ENCODE measurements at regions not wholly inside any gene's neighbourhood (a gene's known extent, or its start where the extent isn't known, plus 50 kb on each side); places are given as distances from the start of the nearest gene placed in this dataset.
A peak's percentile ranks its signal among the peaks of the same experiment; 100 is the strongest.
"Not testable (repeated sequence)": the region's sequence is repeated elsewhere in the genome, so short reads cannot be mapped to it uniquely, and the experiment has no call there.

DNA sequence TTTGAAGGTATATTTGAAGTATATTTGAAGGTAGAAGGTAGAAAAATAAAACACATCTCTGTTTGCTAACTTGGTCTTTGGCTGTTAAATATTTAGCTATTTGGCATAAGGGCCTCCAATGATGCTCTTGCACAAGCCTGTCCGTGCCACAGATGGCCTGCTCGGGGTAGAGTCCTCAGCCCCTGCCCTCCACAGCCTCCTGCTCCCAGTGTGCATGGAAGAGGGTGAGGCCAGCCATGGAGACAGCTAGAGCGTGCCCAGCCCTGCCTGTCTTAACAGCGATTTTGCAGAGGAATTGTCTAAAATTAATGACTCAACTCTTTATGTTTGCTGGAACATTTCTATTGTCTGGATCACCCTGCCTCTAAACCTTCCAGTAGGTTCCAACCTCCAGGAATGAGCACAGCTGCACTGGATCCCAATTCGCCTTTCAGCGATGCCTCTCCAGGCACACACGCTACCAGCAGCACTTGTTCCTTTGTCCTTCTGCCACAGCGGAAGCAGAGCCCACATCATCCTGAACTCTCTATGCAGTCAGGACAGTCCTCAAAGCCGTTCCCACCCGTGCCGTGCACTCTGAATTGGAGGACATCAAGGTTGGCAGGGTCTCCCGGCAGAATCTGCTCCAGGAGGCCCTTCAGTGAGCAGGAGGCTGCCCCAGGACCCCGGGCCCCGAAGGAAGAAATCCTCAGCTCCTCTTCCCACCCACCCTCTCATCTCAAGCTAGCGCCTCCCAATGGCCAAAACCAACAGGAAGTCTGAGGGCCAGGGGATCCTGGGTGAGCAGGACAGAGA is 254.0 kb upstream of the IRX1 start:
- no peak for DNase-seq (ENCODE audit: low read depth)

DNA sequence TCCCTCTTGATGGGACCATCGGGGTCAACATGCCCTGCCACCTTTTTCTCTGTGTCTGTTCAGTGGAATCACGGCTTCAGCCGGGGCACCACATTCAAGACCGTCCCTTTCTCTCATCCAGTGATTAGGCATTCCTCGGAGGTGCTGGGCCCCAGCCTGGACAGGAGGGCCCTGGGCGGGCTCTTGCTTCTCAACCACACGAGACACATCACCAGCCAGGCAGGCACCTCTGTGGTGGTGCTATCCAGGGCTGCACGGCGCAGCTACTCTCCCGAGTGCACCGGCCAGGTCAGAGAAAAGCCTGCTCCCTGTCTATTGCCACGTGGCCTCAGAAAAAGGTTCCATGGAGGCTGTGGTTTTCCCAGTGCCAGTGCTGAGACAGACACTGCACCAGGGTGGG is 255.2 kb upstream of the IRX1 start:
- DNase-seq (ENCODE audit: low read depth) = no peak

DNA sequence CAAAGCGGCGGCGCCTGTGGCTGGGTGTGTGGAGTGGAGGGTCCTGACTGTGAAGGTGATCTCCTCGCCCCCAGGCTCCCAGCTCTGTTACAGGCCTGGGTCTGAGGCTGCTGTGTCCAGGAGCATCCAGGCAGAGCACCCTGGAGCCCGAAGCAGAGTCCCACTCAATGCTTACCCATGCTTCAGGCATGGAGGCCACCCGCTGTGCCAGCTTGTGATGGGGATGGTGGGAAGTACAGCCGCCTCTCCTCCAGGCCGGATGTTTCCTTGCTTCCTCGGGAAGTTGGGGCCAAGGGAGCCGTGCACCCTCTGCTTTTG is 255.9 kb upstream of the IRX1 start:
- DNase-seq (ENCODE audit: low read depth) = peak; percentile 52

DNA sequence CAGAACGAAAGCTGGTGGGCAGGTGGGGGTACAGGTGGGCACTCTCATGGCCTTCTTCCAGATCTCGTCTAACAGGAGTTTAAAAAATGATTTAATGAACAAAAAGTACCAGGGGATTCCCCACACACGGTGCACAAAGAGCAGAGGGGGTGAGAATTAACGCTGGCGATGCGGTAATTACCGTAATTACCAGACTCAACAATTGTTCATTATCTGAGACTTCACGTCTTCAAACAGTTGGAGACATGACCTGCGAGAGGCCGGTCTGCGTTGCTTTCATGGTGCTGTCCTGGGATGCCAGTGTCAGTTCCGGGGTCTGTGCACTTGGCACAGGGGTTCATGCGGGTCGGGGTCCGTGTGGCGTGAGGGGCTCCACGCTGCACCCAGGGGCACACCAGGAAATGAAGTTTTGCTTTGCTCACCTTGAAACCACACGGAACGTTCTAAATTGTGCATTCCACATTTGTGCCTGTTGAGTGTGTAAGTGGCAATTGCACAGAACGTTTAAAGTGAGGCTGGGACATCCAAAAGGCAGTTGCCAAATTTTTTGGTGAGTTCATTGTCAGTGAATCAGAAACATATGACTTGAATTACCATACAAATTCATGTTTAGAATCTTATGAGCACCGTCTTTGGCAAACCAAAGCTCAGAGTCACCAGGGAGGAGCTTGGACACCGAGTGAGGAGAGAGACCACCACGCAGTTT is 256.4 kb upstream of the IRX1 start:
- DNase-seq (ENCODE audit: low read depth) = no peak

DNA sequence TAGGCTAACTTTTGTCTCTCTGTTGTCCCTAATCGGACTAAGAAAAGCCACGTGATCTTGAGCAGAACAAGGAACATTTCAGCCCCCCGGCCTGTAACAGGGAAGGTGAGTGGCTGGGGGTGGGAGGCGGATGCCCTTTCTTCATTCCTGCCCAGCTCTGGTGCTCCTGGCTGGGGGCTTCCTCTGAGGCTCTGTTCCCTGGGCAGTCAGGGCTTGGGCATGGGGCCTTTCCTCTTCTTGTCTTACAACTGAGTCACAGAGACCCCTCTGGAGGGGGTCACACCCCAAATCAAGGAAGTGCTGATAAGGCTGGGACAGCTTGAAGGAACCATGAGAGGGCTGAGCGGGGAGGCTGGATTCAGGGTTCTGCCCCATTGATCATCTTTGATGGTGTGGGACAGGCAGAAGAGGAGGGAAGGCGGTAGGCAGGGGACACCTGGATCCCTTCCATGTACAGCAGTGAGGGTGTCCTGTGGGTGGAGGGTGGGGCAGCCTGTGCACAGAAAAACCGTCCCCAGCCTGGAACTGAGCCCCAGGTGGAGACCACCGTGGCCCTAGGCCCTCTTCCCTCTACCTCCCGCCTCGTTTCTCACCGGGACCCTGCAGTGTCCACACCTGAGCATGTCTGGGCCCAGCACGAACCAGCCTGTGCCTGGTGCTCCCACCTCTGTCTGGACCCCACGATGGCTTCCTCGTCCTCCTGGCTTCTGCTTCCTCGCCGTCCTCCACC is 257.7 kb upstream of the IRX1 start:
- DNase-seq (ENCODE audit: low read depth) = no peak

DNA sequence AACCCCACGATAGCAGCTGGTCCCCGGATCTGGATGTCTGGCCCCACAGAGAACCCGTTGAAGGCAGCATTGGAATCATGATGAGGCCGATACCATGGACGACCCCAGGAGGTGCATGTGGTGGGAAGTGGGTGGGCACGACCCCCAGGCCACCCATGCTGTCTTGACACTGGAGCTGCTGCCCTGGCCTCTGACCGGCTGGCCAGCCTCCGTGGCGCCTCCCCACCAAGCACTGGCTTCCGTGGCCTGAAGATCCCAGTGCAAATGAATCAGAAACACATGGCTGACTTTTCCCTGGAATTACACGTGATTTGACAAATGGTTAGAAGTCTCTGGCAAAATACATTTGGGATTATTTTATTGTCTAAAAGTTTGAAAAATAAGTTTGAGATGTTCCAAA is 259.0 kb upstream of the IRX1 start:
- DNase-seq (ENCODE audit: low read depth) = no peak

DNA sequence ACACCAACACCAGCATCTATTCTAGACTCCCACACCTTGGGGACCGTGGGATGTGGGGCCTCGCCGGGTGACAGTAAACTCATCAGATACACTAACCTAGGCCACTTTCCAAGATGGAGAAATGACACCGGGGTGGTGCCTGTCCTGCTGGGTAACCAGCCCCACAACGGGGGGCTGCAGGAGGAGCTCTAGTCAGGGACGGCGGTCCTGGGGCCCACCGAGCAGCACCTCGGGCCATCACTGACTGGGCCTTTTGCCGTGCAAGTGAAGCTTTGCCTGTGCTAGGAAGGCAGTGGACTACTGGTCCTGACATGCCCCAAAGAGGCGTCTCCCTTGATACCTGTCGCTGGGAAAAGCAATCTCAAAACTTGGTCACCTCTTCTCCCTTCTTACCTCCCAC is 260.3 kb upstream of the IRX1 start:
- no peak for DNase-seq (ENCODE audit: low read depth)

DNA sequence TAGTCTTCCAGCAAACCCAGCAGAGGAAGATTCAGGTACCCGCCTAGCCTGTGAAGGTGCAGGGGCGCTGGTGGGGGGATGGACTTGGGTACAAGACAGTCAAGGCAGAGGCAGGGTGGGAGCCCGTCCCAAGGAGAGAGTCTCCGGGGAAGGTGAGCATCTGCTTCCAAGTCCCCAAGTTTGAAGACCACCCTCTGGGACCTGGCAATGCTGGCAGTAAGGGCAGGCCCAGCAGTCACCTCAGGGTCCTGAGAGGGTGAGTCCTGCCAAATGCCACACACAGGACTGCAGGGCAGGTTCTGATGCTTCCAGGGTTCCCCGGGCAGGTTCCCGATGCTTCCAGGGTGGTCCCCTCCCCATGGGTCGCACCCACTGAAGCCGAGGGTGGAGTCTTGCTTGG is 261.8 kb upstream of the IRX1 start:
- no peak for DNase-seq (ENCODE audit: low read depth)

DNA sequence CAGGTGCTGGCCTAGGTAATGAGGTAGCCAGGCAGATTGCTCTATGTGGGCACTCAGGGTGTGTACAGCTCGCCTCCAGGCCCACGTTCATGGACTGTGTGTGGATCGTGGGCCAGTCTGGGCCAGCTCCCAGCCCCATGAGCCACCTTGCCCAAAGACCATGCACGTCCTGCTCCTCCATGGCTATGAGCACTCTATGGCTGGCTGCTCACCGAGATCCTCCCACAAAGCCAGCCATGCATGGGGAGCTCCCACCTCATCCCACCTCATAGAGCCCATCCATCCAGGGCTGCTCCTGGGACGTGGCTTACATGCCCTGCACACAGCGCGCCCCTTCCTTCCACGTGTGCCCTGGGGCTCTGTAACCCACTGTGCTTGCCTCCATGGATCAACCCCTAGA is 262.5 kb upstream of the IRX1 start:
- DNase-seq (ENCODE audit: low read depth) = no peak

DNA sequence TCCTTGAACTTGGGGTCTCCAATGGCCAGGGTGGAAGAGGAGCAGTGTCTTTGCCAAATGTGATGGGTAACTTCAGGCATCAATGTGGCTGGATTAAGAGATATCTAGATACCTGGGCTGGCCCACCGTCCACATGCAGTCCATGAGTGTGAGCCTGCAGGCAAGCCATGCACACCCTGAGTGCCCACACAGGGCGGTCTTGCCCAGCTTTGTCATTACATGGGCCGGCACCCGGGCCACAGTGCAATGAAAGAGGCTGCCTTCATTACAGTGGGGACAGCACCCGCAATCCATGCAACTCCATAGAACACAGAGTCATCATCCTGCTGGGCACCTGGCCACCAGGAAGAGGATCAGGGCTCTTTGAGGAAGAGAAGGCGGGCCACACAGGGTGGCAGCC is 263.8 kb upstream of the IRX1 start:
- DNase-seq (ENCODE audit: low read depth) = no peak

DNA sequence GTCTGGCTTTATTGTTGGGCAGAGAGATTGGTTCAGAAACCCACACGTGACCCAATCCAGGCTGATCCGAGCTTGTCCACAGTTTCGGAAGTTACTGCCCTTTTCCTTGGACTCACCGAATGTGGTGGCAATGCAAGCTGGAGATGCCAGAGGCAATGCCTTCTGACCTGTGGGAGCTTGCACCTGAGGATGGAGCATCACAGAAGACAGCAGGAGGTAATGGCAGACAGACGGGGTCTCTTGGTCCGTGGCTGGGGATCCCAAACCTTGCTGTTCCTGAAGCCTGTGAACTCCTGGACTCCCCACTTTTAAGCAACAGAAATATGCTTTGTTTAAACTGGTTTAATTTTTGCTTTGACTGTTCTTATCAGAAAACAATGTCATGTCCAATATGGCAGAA is 265.2 kb upstream of the IRX1 start:
- DNase-seq (ENCODE audit: low read depth) = no peak

DNA sequence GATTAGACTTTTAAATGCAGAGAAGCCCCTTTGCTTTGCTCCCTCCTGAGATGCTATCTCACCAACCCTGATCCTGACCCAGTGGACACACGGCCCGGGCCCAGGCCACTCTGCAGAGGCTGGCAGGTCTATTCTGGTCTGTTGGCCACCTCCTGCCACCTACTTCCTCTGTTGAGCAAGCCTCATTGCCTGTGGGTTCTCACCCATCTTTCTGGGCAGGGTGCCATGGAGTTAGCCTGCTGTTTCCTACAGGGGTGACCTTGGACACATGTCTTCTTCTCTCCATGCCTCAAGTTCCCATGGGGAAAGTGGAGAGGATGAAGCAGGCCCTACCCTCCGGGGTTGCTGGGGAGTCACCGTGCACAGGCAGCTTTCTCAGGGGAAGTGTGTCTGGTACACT is 266.2 kb upstream of the IRX1 start:
- no peak for DNase-seq (ENCODE audit: low read depth)

DNA sequence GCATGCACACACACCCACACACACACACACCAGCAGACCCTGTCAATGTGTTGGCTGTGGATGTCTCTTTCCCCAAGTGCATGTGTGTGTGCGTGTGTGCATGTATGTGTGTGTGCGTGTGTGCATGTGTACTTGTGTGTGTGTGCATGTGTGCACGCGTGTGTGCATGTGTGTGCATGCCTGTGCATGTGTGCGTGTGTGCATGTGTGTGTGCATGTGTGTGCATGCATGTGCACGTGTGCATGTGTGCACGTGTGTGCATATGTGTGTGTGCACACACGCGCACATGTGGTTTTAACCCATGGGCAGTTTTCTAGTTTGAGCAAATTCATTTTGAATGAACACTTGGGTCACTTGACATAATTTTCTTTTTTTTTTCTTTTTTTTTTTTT is 268.8 kb upstream of the IRX1 start:
- no peak for DNase-seq (ENCODE audit: low read depth)

DNA sequence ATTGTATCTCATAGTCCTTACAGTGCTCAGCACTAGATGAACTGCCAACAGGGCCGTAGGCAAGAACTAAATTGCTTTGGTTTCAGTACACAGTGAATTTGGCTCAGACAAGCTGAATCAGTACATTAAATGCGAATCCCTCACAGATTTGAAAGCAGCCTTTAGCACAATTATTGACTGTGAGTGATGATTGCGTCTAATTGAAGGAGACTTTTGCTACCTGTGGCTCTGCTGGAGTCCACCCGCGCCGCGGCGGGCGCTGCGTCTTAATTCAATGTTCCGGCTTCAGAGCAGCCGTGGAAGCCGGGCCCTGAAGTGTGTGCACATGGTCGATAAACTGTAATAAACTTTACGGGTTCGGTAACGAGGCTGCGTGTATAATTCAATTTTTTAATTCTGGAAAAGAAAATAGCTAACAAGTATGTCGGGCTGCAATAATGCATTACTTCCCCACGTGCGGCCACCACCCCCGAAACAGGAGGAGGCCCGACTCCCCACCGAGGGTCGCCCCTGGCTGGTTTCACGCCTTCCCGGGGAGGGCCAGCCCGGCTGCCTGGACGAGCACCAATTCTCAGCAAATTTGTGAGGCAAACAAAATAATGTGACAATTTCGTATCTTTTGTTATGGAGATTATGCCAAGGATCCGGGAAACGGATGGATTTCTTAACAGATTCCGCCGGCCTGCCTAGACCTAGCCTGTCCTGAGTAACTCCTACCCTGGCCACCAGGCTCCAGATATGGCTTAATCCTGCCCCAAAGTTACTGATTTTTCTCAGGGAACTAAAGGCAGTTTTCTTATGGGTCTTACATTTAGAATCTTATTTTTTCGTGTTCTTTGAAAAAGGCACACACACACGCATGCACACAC is 269.4 kb upstream of the IRX1 start:
- no peak for DNase-seq (ENCODE audit: low read depth)

DNA sequence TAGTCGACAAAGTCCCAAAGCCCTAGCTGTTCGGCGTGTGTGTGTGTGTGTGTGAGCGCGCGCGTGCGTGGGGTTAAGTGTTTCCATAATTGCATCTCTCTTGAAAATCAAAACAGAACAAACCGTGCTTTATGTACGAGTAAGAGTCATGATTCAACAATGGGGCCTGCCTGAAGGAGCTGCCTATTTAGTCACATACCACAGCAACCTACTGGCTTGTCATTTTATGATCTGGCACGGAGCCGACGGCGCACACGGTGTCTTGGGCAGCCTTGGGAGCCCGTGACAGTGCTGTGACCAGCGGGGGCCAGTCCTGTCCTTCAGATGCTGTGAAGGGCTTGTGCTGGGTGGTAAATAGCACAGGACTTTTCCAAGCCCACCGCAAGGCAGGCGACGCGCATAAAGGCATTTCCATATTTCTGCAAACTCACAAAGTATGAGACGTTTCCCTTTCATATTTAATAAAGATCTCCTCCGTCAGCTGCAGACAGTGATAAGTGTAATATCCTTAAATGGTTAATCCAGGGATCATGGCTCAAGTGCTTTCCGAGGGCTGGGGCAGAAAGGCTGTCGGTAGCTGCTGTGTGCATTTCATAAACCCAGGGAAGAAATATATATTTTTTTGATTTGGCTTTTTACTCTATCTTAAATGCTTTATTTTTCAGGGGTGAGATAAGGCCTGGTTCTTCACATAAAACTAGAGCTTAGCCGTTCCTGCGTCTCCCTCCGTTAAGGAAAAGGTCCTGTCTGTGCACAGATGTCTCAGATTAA is 270.2 kb upstream of the IRX1 start:
- peak; percentile 85 for DNase-seq (ENCODE audit: low read depth)

DNA sequence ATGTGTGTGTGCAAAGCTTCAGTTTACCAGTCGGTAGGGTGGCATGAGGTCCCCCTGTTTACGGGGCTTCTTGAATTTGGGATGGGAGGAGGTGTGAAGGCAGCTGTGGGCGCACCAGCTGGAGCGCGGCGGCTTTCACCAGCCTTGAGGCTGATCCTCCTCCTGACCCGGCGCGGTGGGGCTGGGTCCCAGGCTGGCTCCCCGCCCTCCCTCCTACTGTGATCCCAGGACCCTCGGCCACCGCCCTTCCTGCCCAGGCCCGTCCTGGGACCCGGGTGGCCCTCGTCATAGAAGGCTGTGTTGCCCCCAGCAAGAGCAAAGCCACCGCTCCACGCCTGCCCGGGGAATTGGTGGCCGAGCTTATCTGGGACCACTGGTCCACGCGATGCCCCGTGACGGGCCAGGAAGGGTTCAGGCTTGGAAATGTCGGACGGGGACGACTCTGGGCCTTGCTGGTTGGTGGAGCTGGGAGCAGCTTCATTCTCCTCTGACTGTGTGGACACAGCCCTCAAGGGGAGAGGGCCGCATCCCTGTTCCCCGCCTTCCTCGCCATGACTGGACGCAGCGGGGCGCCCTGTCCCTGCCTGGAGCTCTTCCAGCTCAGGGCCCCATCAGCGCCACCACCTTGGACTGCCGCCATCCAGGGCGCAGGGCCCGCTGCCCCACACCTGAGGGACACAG is 271.1 kb upstream of the IRX1 start:
- DNase-seq (ENCODE audit: low read depth) = peak; percentile 71

DNA sequence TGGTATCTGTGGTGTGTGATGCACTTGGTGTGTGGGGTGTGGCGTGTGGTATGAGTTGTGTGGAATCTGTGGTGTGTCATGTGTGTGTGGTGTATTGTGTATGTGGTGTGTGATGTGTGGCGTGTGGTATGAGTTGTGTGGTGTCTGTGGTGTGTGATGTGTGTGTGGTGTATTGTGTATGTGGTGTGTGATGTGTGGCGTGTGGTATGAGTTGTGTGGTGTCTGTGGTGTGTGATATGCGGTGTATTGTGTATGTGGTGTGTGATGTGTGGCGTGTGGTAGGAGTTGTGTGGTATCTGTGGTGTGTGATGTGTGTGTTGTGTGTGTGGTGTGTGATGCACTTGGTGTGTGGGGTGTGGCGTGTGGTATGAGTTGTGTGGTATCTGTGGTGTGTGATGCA is 271.7 kb upstream of the IRX1 start:
- not testable (repeated sequence) for DNase-seq (ENCODE audit: low read depth)

DNA sequence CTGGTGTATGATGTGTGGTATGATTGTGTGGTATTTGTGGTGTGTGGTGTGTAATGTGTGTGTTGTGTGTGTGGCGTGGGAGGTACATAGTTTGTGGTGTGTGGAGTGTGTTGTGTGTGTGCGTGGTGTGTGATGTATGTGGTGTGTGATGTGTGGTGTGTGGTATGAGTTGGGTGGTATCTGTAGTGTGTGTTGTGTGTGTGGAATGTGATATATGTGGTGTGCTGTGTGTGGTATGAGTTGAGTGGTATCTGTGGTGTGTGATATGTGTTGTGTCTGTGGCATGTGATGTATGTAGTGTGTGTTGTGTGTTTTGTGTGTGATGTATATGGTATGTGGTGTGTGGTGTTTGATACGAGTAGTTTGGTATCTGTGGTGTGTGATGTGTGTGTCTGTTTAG is 272.5 kb upstream of the IRX1 start:
- DNase-seq (ENCODE audit: low read depth) = no peak

DNA sequence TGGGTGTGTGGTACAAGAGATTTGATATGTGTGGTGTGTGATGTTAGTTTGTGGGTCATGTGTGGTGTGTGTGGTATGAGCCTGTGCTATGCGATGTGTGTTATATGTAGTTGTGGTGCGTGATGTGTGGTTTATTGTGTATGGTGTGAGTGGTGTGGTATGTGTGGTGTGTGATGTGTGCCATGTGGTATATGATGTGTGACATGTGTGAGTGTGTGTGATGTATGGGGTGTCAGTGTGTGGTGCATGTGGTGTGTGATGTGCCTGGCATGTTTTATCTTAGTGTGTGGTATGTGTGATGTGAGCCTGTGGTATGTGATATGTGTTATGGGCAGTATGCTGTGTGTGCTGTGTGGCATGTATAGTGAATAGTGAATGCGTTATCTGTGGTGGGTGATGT is 273.0 kb upstream of the IRX1 start:
- DNase-seq (ENCODE audit: low read depth) = no peak

DNA sequence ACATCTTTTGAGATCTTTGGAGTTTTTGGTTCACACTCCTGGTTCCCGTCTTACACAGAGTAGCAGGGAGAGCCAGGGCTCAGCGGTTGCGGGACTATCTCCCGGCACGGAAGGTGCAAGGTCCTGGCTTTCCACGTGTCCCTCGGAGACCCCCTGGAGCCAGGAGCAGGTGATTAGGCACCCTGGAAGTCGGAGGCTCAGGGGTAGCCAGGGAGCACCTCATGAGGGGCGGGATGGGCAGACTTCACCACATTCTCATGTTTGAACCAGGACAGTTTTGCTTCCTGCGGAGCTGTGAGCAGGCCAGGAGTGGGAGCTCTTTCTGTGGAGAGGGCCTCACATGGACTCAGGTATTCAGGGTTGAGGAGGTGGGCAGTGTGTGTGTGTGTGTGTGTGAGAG is 273.7 kb upstream of the IRX1 start:
- DNase-seq (ENCODE audit: low read depth) = no peak
